ENCODE measurements at regions not wholly inside any gene's neighbourhood (a gene's known extent, or its start where the extent isn't known, plus 50 kb on each side); places are given as distances from the start of the nearest gene placed in this dataset.

- no peaks in the 10 kb centered on the region for H3K27me3 ChIP-seq (replicated peaks in 1 of 7)
- TF ChIP-seq POLR2A (IDR thresholded peaks at IDR 0.05) (no peak), CTCF (IDR thresholded peaks at IDR 0.05 in 8 of 11, conservative IDR thresholded peaks at IDR 0.05 in 3 of 11) (no peak), POLR2AphosphoS5 (IDR thresholded peaks at IDR 0.05) (no peak)
- H3K36me3 ChIP-seq, result no peaks in the 10 kb centered on the region
- 15 to 47% (median 38%) methylated on average over 4 of the region's 4 CpGs for WGBS, 5 donors
- DNase-seq, result no peak
- intact Hi-C loops (cut with DNase I; ENCODE audit: low total_unique reads), result no loop called here
- no peaks in the 10 kb centered on the region for H3K9me3 ChIP-seq
- peak overlapping the region in 4 of 8 donors; percentile 23 to 60 (median 30) for H3K27ac ChIP-seq
- peaks cover 0 to 23% (median 4%) of the 10 kb centered on the region in 6 donors for H3K4me1 ChIP-seq
- peak overlapping the region in 1 of 8 donors; percentile 37 for H3K4me3 ChIP-seq
These were observed 590.5 kb upstream of the ATP2B1 start for GRCh38 chr12:90299121-90299520.

DNA sequence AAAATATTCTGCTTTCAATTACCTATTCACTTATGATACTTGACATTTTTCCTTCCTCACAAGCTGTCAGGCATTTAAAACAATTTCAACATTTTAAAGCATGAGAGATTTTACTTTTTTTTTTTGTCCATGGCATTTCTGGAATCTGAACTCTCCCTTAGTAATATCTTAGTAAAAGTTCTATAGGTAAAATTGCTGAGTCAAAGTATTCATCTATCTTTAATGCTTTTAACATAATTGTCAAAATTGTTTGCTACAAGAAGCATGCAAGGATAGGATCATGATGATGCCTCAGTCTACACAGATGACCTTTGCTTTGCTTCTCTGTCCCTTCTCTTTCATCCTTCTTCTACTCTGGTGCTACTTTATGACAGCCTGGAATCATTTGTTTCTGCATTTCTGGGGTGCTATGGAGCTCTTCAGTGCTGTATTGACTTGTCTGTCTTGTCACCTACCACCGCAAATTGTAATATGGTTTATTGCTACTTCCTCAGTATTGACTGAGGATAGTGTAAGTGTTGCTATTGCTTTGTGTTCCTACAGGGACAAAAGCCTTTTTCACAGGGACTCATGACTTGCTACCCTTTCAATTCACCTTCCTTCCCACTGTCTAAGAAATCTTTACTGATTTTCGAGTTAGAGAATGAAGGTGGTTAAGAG, 589.8 kb upstream of the ATP2B1 start:
- intact Hi-C loops (cut with DNase I; ENCODE audit: low total_unique reads), result no loop called here
- H3K4me3 ChIP-seq, result peak overlapping the region in 1 of 8 donors; percentile 37
- TF ChIP-seq POLR2AphosphoS5 (IDR thresholded peaks at IDR 0.05), result no peak
- TF ChIP-seq CTCF (IDR thresholded peaks at IDR 0.05 in 8 of 11, conservative IDR thresholded peaks at IDR 0.05 in 3 of 11), result no peak
- TF ChIP-seq POLR2A (IDR thresholded peaks at IDR 0.05), result no peak

DNA sequence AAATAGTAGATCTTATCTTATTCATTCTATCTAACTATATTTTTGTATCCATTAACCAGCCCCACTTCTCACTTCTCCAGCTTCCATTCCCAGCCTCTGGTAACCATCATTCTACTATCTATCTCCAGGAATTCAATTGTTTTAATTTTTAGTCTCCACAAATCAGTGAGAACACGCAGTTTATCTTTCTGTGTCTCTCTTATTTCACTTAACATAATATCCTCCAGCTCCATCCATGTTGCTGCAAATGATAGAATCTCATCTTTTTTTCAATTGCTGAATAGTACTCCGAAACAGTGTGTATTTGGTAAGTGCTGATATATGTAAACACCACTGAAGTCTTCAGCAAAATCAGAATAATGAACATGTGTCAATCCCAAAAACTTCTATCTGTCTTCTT, 587.2 kb upstream of the ATP2B1 start:
- H3K9me3 ChIP-seq, result no peaks in the 10 kb centered on the region
- no peak overlapping the region for H3K27ac ChIP-seq
- peaks cover 0 to 30% (median 10%) of the 10 kb centered on the region in 6 donors for H3K4me1 ChIP-seq
- DNase-seq, result no peak
- TF ChIP-seq CTCF (IDR thresholded peaks at IDR 0.05 in 8 of 11, conservative IDR thresholded peaks at IDR 0.05 in 3 of 11) (no peak), POLR2AphosphoS5 (IDR thresholded peaks at IDR 0.05) (no peak), POLR2A (IDR thresholded peaks at IDR 0.05) (no peak)
- H3K27me3 ChIP-seq (replicated peaks in 1 of 7), result no peaks in the 10 kb centered on the region
- intact Hi-C loops (cut with DNase I; ENCODE audit: low total_unique reads), result no loop called here
- WGBS, 5 donors, result 85 to 92% (median 89%) methylated on average over 2 of the region's 2 CpGs
- no peaks in the 10 kb centered on the region for H3K36me3 ChIP-seq
- no peak overlapping the region for H3K4me3 ChIP-seq

More for the DNA sequence above, 589.8 kb upstream of the ATP2B1 start:
- DNase-seq, result no peak
- peaks cover 0 to 23% (median 4%) of the 10 kb centered on the region in 6 donors for H3K4me1 ChIP-seq
- peak overlapping the region in 3 of 8 donors; percentile 23 to 60 (median 30) for H3K27ac ChIP-seq
- 79 to 90% (median 85%) methylated on average over 2 of the region's 2 CpGs for WGBS, 5 donors
- H3K27me3 ChIP-seq (replicated peaks in 1 of 7), result no peaks in the 10 kb centered on the region
- no peaks in the 10 kb centered on the region for H3K36me3 ChIP-seq
- H3K9me3 ChIP-seq, result no peaks in the 10 kb centered on the region

DNA sequence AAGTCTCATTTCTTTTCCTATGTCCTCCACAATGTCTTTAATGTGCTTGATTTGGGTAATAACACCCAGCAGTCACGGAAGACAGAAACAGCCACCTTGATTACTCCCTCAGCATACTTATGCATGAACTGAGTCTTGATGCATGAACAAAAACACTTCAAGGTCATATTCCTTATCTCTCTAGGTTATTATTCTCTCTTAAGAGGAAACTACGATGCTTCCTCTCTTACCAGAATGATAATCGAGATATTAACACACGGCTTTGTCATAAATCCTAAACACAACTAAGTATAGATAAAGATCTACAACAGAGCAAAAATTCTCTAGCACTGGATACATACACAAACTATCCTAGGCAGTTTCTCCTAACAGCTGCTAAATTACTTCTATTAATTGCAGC, 583.5 kb upstream of the ATP2B1 start:
- peak overlapping the region in 5 of 8 donors; percentile 6 to 38 (median 25) for H3K27ac ChIP-seq
- H3K36me3 ChIP-seq, result no peaks in the 10 kb centered on the region
- WGBS, 5 donors, result 10 to 26% (median 20%) methylated on average over 4 of the region's 4 CpGs
- H3K9me3 ChIP-seq, result peaks cover 0 to 21% (median 18%) of the 10 kb centered on the region in 8 donors
- peaks cover 0 to 12% (median 0%) of the 10 kb centered on the region in 6 donors for H3K4me1 ChIP-seq
- no peak for DNase-seq
- no peak overlapping the region for H3K4me3 ChIP-seq
- TF ChIP-seq CTCF (IDR thresholded peaks at IDR 0.05 in 8 of 11, conservative IDR thresholded peaks at IDR 0.05 in 3 of 11) (no peak), POLR2AphosphoS5 (IDR thresholded peaks at IDR 0.05) (no peak), POLR2A (IDR thresholded peaks at IDR 0.05) (no peak)
- intact Hi-C loops (cut with DNase I; ENCODE audit: low total_unique reads), result no loop called here
- no peaks in the 10 kb centered on the region for H3K27me3 ChIP-seq (replicated peaks in 1 of 7)

Data from spleen (tissue), 11 donors.